ENCODE measurements at regions not wholly inside any gene's neighbourhood (a gene's known extent, or its start where the extent isn't known, plus 50 kb on each side); places are given as distances from the start of the nearest gene placed in this dataset.
"Not testable (repeated sequence)": the region's sequence is repeated elsewhere in the genome, so short reads cannot be mapped to it uniquely, and the experiment has no call there.

DNA sequence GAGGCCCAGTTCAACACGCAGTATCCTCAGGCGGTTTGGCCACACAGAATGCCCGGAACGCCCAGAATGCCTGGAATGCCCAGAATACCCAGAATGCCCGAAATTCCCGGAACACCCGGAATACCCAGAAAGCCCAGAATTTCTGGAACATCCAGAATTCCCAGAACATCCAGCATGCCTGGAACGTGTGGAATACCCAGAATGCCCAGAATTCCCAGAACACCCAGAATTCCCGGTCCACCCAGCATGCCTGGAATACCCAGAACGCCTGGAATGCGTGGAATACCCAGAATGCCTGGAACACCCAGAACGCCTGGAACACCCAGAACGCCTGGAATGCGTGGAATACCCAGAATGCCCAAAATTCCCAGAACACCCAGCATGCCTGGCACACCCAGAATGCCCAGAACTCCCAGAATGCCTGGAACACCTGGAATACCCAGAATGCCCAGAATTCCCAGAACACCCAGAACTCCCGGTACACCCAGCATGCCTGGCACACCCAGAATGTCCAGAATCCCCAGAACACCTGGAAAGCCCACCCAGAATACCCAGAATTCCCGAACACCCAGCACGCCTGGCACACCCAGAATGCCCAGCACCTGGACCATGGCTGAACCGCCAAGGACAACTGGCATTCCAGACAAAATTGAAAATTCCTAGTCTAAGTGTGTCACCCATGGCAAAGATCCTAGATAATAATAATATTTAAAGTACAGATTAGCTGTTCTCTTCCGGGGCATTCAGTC is 487.4 kb upstream of the SALL3 start:
- no peak for DNase-seq

DNA sequence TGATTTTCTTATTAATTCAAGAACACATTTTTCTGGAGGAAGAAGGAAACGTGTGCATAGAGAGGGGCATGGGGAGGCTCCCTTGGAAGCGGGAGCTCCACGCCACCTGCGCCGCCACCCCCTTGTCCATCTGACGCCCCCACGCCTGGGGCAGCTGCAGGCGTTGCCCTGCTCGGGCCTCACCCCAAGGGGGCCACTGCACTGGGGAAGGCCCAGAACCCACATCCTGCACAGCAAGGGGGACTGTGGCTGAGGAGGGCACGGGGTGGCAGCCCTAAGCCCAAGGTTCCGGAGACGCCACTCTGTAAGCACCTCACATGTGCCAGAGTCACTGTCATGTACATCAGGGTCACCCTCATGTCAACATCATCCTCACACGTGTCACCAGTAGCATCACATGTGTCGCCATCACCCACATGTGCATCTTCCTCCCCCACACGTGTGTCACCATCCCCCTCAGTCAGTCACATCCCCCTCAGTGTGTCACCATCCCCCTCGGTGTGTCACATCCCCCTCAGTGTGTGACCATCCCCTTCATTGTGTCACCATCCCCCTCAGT is 486.7 kb upstream of the SALL3 start:
- no peak for DNase-seq

DNA sequence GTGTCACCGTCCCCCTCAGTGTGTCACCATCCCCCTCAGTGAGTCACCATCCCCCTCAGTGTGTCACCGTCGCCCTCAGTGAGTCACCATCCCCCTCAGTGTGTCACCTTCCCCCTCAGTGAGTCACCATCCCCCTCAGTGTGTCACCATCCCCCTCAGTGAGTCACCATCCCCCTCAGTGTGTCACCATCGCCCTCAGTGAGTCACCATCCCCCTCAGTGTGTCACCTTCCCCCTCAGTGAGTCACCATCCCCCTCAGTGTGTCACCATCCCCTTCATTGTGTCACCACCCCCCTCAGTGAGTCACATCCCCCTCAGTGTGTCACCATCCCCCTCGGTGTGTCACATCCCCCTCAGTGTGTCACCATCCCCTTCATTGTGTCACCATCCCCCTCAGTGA is 486.1 kb upstream of the SALL3 start:
- DNase-seq, result not testable (repeated sequence)

DNA sequence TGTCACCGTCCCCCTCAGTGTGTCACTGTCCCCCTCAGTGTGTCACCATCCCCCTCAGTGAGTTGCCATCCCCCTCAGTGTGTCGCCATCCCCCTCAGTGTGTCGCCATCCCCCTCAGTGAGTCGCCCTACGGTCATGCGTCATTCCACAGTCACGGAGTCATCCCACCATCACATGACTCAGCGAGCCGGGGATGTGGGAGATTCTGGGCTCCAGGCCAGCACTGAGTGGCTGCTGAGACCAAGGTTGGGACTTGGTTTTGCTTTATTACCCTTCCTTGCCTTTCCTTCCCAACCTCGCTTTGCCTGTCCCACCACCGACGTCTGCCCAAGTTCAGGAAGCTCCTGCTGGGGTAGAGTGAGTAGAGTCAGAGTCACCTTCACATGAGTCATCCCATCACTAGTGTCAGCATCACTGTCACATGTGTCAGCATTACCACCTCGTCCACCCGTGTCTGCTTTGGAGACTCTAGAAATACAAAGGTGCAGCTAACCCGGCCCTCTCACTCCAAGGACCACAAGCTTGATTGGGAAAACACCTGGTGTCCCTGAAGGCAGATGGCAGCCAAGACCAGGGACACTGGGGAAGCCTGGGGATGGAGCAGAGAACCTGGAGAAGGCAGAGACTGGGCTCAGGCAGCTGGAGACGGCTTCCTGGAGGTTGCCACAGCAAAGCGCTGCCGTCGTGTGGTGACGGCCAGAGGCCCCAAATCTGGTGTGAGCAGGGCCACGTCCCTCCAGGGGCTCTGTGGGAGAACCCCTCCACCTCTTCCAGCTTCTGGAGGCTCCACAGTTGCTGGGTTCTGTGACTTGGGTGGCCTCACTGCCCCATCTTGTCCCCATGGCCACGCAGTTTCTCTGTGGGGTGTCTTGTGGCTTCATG is 485.2 kb upstream of the SALL3 start:
- no peak for DNase-seq

DNA sequence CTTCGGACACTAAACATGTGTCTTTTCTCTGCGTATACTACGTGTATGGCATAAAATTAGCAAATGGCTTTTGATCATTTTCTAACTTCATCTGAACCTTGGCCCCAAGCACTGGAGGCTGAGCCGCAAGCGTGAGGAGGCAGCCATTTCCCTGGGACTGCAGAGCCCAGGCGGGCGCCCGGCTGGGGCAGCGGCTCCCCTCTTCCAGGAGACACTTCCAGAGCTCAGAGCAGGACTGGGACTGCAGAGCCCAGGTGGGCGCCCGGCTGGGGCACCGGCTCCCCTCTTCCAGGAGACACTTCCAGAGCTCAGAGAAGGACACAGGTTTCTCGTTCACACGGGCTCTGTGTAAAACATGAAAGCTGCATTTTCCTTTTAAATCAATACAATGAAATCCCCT is 484.1 kb upstream of the SALL3 start:
- no peak for DNase-seq

DNA sequence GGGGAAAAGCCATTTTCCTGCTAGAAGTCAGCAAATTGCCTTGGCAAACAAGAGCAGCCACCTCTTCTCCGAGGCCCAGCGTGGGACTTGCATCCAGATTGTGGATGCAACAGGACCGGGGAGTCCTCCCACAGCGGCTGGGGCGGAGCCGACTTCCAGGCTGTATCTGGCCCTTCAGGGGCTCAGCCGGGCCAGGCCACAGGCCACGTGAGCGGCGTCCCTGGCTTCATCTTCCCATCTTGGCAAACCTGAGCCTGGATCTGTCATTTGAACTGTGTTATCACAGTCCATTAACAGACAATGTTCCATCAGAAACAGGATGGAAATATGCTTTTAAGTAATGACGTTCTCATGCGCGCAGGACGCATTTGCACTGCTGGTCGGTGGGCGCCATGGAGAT is 483.5 kb upstream of the SALL3 start:
- no peak for DNase-seq

DNA sequence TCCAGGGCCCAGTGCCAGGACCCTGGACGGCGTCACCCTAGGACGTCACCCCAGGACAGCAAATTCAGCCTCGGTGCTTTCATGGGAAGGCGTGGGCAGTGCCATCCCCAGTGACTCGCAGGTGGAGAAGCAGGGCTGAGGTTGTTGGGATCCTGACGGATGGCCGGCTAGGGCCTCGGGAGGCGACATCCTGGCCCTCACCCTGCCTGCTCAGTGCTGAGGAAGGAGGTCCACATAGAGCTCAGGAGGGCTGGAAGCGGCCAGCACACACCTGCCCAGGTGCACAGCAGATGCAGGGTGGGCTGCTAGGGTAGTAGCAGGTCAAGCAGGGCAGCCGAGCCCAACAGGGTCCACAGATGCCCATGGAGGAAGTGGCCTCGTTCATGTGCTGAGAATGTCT is 482.0 kb upstream of the SALL3 start:
- DNase-seq, result no peak

DNA sequence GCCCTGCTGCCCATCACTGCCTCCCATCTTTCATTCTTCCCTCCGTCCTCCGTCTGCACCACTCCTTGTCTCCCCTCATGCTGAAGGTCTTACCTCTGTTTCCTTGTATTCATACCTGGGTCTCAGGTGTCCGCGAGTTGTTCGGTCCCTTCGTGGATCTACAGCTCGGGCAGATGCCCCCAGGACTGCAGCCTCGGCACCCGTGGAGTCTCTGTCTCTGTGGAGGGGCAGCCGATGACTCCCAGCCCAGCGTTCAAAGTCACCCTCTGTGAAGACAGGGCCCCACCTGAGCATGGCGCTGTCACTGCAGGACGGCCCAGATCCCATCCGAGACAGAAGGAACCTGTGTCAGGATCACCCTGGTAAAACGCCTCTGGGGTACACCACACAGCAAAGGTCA is 480.0 kb upstream of the SALL3 start:
- no peak for DNase-seq

DNA sequence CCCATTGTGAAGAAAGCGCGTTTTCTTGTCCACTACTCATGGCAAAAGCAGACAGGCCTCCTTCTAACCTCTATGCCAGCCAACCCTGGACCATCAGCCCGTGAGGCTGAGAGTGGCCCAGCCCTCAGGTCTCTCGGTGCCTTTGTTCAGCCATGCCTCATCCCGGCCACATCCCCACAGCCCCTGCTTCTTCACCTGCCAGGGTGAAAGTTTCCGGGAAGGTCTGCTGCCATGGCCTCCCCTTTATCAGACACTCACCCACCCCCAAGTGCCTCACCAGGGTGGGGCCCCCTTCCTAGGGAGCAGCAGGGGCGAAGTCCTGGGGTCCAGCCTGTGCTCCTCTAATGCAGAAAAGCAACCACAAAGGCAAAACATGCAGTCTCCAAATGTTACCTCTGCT is 478.4 kb upstream of the SALL3 start:
- no peak for DNase-seq

DNA sequence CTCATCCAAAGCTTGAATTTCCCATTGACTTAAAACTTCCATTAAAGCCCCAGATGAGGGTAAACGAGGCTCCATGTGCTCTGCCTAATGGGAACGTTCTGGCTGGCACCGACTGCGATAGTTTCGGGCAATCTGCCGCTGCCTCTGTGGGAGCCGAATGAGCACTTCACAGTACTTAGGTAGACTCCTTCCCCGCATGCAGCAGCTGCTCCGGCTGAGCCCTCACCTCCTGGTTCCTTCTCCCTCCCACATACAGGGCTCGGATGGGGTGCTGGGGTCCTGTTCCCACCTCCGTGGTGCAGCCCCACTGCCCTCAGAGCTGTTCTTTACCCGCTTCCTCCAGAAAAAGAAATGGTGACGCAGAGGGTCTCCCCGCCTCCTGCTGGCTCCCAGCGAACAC is 476.5 kb upstream of the SALL3 start:
- DNase-seq, result no peak

DNA sequence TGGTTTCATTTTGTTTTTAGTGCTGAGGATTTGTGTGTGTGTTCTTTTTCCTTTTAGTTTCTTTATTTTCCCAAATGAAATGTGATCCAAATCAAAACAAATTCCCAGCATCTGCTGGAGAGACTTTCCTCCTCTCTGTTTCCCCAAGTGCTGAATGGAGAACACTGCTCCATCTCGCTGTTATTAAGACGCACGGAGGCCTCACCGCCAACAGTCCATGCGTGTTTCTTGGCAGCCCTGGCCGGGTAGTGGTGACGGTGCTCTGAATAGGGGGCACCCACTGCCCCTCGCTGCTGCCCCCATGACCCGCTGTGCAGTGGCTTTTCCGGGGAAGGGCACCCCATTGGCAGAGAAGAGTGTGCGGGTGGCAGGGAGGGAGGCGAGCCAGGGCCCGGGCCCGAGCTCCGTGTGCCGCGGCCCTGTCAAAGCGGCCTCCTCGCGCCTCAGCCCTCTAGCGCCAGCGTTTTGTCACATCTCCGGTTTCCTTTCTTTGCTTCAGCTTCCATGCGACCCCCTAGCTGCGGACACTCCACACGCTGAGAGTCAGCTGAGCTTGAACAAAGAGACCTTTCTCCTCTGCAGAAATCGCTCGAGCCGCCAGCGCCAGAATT is 473.7 kb upstream of the SALL3 start:
- no peak for DNase-seq

DNA sequence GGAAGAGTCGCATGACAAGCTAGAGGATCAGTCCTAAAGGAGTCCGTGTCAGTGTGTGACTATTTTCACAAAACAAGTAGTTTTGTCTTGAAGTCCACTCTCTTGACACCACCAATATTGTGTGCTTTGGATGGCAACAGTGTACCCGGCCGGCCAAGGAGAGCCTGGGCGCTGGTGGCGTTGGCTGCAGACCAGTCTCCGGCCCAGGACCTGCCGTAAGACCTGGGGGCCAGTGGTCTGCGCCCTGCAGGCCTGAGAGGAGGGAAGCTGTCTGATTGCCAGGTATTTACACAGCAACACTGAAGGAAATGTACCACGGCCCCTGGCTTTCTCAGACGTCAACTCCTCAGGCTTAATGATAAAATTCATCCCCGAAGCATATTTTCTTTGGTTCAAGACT is 472.4 kb upstream of the SALL3 start:
- no peak for DNase-seq

DNA sequence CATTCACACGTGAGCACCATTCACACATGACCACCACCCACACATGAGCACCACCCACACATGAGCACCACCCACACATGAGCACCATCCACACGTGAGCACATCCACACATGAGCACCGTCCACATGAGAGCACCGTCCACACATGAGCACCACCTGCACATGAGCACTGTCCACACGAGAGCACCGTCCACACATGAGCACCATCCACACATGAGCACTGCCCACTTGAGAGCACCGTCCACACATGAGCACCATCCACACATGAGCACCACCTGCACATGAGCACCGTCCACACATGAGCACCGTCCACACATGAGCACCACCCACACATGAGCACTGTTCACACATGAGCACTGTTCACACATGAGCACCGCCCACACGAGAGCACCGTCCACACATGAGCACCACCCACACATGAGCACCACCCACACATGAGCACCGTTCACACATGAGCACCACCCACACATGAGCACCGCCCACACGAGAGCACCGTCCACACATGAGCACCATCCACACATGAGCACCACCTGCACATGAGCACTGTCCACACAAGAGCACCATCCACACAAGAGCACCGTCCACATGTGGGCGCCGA is 471.3 kb upstream of the SALL3 start:
- DNase-seq, result not testable (repeated sequence)

DNA sequence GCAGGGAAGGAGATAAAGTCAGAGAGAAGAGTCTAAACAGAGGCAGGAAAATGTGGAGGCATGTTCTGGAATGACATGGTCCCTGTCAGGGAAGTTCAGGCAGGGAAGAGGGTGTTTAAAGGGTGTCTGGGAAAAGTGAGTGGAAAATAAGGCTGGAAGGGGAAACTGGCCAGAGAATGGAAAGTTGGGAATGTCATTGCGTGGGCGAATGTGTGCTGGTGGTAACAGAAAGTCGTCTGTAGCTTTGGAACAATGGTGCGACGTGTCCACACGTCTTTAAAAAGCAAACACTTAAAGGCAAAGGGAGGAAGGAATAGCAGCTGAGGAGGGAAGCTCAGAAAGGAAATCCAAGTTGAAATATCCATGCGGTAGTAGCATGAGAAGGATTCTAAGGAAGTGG is 469.5 kb upstream of the SALL3 start:
- no peak for DNase-seq

DNA sequence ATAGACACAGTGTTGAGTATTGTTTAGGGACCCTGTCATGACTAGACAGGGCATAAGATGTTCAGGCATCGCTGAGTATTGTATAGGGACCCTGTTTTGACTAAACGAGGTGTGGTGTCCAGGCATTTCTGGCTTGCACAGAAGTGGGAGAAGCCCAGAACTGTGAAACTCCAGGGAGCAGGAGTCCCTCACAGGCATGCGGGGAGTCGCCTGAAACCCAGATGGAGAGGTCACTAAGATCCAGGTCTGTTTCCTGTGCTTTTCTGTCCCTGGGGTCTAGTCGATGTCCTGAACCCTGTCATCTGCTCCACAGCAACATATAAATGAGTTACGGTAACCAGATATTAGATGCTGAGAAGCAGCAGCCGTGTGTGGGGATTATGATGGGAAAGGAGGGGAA is 469.0 kb upstream of the SALL3 start:
- DNase-seq, result no peak

DNA sequence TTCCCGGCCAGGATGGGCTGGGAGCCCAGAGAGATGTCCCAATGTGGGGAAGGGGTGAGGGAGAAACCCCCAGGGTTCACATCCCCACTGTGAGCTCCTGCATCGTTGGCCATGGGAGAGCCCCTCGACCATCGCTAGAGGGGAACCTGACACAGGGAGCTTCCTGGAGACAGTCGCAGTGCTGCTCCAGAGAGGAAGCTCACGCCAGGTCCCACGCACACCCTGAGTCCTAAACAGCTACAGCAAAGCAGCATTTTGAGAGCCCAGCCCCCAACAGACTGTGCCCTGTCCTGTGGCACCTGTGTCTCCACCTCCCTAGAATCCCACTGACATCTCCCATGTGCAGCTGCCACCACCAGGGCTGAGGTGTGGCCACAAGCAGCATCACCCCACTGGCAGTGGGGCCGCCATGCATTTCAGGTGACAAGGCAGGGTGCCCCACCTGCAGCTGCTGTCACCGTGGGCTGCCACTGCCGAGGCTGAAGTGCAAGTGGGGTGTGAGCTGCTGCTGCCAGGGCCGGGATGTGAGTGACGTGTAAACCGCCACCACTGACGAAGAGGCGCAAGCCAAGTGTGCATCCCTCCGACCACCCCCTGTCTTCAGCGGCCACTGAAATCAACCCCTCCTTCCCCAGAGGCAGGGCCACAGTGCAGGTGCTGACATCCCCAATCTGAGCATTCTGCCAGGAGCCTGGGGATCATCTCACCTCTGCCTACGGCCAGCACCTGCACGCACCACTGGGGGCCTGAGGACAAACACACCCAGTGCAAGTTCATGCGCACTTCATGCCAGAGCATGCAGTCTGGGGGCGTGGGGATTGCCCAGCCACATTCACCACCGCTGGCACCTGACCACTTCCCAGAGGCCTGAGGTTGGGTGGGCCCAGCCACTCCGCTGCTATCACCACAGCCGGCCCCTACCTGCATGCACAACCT is 467.7 kb upstream of the SALL3 start:
- DNase-seq, result no peak

DNA sequence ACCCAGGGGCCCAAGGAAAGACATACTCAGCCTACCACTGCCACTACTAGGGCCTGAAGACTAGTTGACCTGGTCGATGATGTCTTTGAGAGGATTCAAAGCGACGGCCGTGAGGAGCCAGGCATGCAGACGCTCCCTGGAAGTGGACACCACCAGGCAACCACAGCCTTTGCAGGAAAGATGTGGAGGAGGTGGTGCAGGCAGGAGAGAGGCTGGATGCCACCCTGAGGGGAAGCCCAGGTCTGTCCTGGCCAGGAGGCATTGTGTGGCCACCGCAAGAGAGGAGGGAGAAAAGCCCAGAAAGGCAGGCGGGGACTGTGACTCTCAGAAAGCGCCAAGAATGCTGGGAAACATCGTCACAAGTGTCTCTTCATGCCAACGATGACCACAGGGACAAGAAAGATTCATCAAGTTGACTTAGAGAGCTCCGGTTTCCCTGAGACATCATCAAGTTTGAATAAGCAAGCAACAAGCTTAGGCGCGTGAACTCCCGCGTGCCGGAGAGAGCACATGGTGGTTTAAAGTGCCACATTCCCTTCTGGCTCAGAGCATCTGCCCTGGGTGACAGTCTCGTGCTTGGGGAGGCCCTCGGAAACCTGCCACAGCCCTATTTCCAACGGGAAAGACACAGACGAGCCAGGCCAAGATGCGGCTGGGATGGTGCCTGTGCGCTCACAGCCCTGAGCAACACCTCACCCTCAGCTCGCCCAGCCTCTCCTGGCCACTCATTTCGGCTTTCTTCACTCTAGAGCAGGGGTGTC is 464.5 kb upstream of the SALL3 start:
- DNase-seq, result no peak

DNA sequence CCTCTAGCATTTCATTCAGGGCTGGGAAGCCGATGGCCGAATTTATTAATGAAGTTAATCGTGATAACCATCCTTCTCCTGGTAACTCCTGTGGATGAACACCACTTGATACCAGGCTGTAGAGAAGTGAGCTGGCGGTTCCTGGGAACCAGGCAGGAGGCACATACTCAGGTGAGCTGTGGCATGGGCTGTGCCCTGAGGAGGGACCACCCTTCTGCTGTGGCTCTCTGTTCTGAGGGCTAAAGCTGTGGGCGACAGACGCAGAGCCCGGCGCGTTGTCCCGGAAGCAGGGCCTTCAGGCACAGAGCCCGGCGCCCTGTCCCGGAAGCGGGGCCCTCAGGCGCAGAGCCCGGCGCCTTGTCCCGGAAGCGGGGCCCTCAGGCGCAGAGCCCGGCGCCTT is 462.3 kb upstream of the SALL3 start:
- DNase-seq, result no peak

DNA sequence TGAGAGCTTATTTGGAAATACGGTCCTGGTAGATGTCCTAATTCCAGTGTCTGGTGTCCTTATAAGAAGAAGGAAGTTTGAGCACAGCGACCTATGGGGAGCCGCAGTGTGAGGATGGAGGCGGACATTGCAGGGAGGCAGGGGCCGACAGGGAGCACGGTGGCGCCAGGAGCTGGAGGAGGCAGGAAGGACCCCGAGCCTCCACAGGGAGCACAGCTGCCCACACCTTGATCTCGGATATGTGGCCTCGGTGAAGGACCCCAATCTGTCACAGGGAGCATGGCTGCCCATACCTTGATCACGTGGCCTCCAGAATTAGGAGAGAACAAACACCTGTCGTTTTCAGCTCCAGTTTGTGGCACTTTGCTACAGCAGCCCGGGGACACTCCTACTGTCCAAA is 461.6 kb upstream of the SALL3 start:
- no peak for DNase-seq

DNA sequence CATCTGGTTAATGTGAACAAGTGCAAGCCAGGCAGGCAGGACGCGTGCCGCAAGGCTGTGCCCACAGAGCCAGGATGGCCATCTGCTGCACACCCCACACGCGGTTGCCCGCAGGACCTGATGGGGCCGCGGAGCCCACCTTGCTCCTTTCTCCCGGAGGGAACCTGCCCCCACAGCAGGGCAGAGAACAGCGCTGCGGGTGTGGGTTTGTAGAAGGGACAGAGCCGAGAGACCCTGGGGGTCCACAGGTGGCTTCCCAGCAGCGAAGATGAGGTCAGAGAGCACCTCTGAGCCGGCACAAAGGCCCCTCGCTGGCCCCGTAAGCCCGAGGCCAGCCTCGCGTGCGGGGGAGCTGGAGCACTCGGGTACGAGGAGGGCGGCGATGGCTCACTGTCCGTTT is 460.8 kb upstream of the SALL3 start:
- DNase-seq, result no peak

DNA sequence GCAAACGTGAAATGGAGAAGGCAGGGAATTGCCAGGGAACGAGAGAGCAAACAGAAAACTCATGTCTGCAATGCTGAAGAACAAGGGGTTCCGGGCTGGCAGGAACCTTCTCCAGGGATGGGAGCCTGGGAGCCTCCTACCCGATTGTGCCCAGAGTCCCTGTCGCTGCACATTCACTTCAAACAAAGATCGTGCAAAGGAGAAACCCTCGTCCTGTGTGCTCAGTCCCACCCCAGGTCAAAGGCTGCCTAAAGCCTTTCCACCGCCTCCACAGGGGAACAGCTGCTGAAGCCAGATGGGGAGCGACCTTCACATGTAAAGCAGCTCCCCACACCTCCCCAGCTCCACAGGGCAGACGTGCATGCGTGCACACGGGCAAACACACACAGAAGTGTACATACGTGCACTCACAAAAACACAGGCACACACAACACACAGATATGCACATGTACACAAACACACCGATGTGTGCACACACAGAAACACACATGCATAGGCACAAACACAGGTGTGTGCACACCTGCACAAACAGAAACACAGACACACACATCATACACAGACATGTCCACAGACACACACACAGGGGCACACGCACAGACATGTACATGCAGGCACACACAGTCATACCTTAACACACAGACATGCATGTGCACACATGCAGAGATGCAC is 460.1 kb upstream of the SALL3 start:
- no peak for DNase-seq
